HCT116 (cell line): ENCODE measurements at regions not wholly inside any gene's neighbourhood (a gene's known extent, or its start where the extent isn't known, plus 50 kb on each side); places are given as distances from the start of the nearest gene placed in this dataset.

Experiments used
- ATAC-seq: fragments of 200-7000 bp; cut with Tn5 transposase; 2 replicates; pipeline ENCODE4 v1.9.1; 2020; ENCODE audit warnings: mild to moderate bottlenecking, moderate library complexity
- BruUV-seq: library from RNA; stranded (reverse); fragments of 400-500 nt; replicated peaks from 2 replicates; lab custom pipeline; 2021; lab: Mats Ljungman, UMichigan
- CTCF ChIA-PET: fragments of 300-600 bp; sonication (Branson Sonifier 250); formaldehyde crosslinking; loops from one replicate; lab custom pipeline; 2021; ENCODE audit warnings: antibody characterized with exemption; lab: Charles Lee
- POLR2A ChIA-PET: fragments of 300-600, 350-600 bp; sonication (Branson Sonifier 250); formaldehyde crosslinking; loops from one replicate; lab custom pipeline; 2021; ENCODE audit warnings: antibody characterized with exemption; lab: Charles Lee
- RAD21 ChIA-PET, 2 experiments: fragments of 300-600 bp; sonication (Branson Sonifier 250); formaldehyde crosslinking; loops; one replicate each; lab custom pipeline; 2023; ENCODE audit warnings: low total read pairs in 2 of 2; ENCODE audit not compliant: uncharacterized antibody in 2 of 2, unreplicated experiment in 2 of 2, low non-redundant PET in 1 of 2; lab: Charles Lee
- DNase-seq: peaks from one replicate; pipeline ENCODE4 v3.0.0-alpha.2; 2010; ENCODE audit warnings: low read depth, low spot score
- H2AFZ ChIP-seq: fragments of 200-600 bp; shearing (Covaris generic), sonication (generic); 2 replicates; pipeline ENCODE4 v1.6.1; 2017; ENCODE audit warnings: low read depth, mixed run types, mixed read lengths, antibody characterized with exemption, low read length; ENCODE audit not compliant: poor library complexity, severe bottlenecking
- H3K27ac ChIP-seq: 2 replicates; pipeline ENCODE4 v1.5.1; 2012; ENCODE audit warnings: low read depth, low read length
- H3K27me3 ChIP-seq: fragments of 200-600 bp; sonication (generic); 2 replicates; pipeline ENCODE4 v1.6.1; 2016; ENCODE audit warnings: mixed run types, low read length, mixed read lengths; ENCODE audit not compliant: insufficient read depth
- H3K36me3 ChIP-seq, 2 experiments: fragments of 200-500 bp in 1 of 2; fragments of 200-600 bp in 1 of 2; sonication (Bioruptor generic) in 1 of 2; sonication (generic) in 1 of 2; 2 replicates each; pipeline versions ENCODE4 v1.5.1 to v1.6.1; 2014 to 2016; ENCODE audit warnings: low read length in 2 of 2, inconsistent platforms in 1 of 2, mixed read lengths in 1 of 2, mixed run types in 1 of 2; ENCODE audit not compliant: insufficient read depth in 2 of 2, control insufficient read depth in 1 of 2
- H3K4me1 ChIP-seq, 2 experiments: fragments of 200-600 bp in 1 of 2; sonication (generic) in 1 of 2; 2 replicates each; pipeline versions ENCODE4 v1.5.1 to v1.6.1; 2012 to 2017; ENCODE audit warnings: low read length in 2 of 2, inconsistent platforms in 1 of 2, mild to moderate bottlenecking in 1 of 2, mixed read lengths in 1 of 2, mixed run types in 1 of 2, moderate library complexity in 1 of 2; ENCODE audit not compliant: insufficient read depth in 2 of 2, control insufficient read depth in 1 of 2
- H3K4me2 ChIP-seq: fragments of 200-600 bp; sonication (generic); 2 replicates; pipeline ENCODE4 v1.6.1; 2017; ENCODE audit warnings: mixed run types, low read length, mixed read lengths
- H3K4me3 ChIP-seq, 2 experiments: fragments of 200-600 bp in 1 of 2; sonication (generic) in 1 of 2; replicated peaks in 1 of 2; 2 replicates each; pipeline ENCODE4 v1.5.1; 2011 to 2016; ENCODE audit warnings: low read length in 2 of 2, control low read depth in 1 of 2, low read depth in 1 of 2, mild to moderate bottlenecking in 1 of 2, mixed read lengths in 1 of 2, mixed run types in 1 of 2
- H3K79me2 ChIP-seq: fragments of 200-600 bp; sonication (generic); 2 replicates; pipeline ENCODE4 v1.6.1; 2017; ENCODE audit warnings: mild to moderate bottlenecking, mixed run types, low read length, moderate library complexity, mixed read lengths; ENCODE audit not compliant: insufficient read depth
- H3K9ac ChIP-seq: fragments of 200-600 bp; sonication (generic); 2 replicates; pipeline ENCODE4 v1.6.1; 2016; ENCODE audit warnings: low read length, mixed read lengths
- H3K9me2 ChIP-seq: fragments of 200-600 bp; sonication (generic), shearing (Covaris generic); 2 replicates; pipeline ENCODE4 v1.6.1; 2017; ENCODE audit warnings: mixed run types, mild to moderate bottlenecking, moderate library complexity; ENCODE audit not compliant: insufficient read depth
- H3K9me3 ChIP-seq, 2 experiments: fragments of 200-500 bp in 1 of 2; fragments of 200-600 bp in 1 of 2; sonication (Bioruptor generic) in 1 of 2; sonication (generic) in 1 of 2; 2 replicates each; pipeline ENCODE4 v1.6.1; 2014 to 2017; ENCODE audit warnings: low read length in 2 of 2, mixed read lengths in 2 of 2, inconsistent platforms in 1 of 2, low read depth in 1 of 2, mild to moderate bottlenecking in 1 of 2, mixed run types in 1 of 2, moderate library complexity in 1 of 2; ENCODE audit not compliant: control insufficient read depth in 1 of 2, insufficient read depth in 1 of 2
- H4K20me1 ChIP-seq: fragments of 200-600 bp; sonication (generic), shearing (Covaris generic); 2 replicates; pipeline ENCODE4 v1.6.1; 2017; ENCODE audit warnings: mixed run types, mild to moderate bottlenecking, moderate library complexity; ENCODE audit not compliant: insufficient read depth
- CBX3 ChIP-seq: IDR thresholded peaks from 2 replicates; pipeline ENCODE4 v1.6.1; 2012; ENCODE audit warnings: low read depth
- CEBPB ChIP-seq: IDR thresholded peaks from 2 replicates; pipeline ENCODE4 v1.6.1; 2012; ENCODE audit warnings: low read depth
- EGR1 ChIP-seq: IDR thresholded peaks from 2 replicates; pipeline ENCODE4 v1.6.1; 2012; ENCODE audit warnings: low read depth
- ELF1 ChIP-seq: IDR thresholded peaks from 2 replicates; pipeline ENCODE4 v1.6.1; 2012; ENCODE audit warnings: low read depth, borderline replicate concordance
- EZH2 ChIP-seq: fragments of 200-600 bp; sonication (generic); IDR thresholded peaks from 2 replicates; pipeline ENCODE4 v1.6.1; 2017; ENCODE audit warnings: antibody characterized with exemption, mixed run types
- JUND ChIP-seq: IDR thresholded peaks from 2 replicates; pipeline ENCODE4 v1.6.1; 2012
- POLR2A ChIP-seq: IDR thresholded peaks from 2 replicates; pipeline ENCODE4 v1.7.0; 2011; ENCODE audit warnings: borderline replicate concordance; ENCODE audit not compliant: insufficient read depth, insufficient read length; ENCODE audit errors: extremely low read depth
- SP1 ChIP-seq: IDR thresholded peaks from 2 replicates; pipeline ENCODE4 v1.6.1; 2012; ENCODE audit warnings: low read depth
- TCF7L2 ChIP-seq: IDR thresholded peaks from 2 replicates; pipeline ENCODE4 v1.7.0; 2011; ENCODE audit warnings: borderline replicate concordance, inconsistent platforms; ENCODE audit not compliant: insufficient read depth, insufficient read length; ENCODE audit errors: extremely low read depth
- ZFX ChIP-seq: fragments of 450-650 bp; IDR thresholded peaks from 2 replicates; pipeline ENCODE4 v1.6.1; 2017
- ZNF274 ChIP-seq: fragments of 200-500 bp; sonication (Bioruptor generic); IDR thresholded peaks from 2 replicates; pipeline ENCODE4 v1.6.1; 2014; ENCODE audit warnings: mild to moderate bottlenecking, low read depth, low read length, inconsistent platforms
- intact Hi-C: fragments of 100-400 bp; cut with micrococcal nuclease; formaldehyde crosslinking; loops from 2 replicates; pipeline ENCODE4 v1.10.0; 2022
- TF ChIP-seq, protein P1 (sequence below): IDR thresholded peaks from 2 replicates; pipeline ENCODE4 v1.6.1; 2012
- TF ChIP-seq, protein P2 (sequence below): IDR thresholded peaks from 2 replicates; pipeline ENCODE4 v1.6.1; 2011; ENCODE audit warnings: mild to moderate bottlenecking, low read length, moderate library complexity; ENCODE audit not compliant: insufficient replicate concordance; ENCODE audit errors: extremely low read depth
- TF ChIP-seq, protein P3 (sequence below), 3 experiments: fragments of 200-600 bp in 1 of 3; sonication (generic) in 1 of 3; IDR thresholded peaks in 2 of 3; conservative IDR thresholded peaks in 1 of 3; 2 replicates each; pipeline ENCODE4 v1.5.1; 2012 to 2017; ENCODE audit warnings: low read depth in 2 of 3, low read length in 2 of 3, antibody characterized with exemption in 1 of 3, borderline replicate concordance in 1 of 3, control low read depth in 1 of 3, mild to moderate bottlenecking in 1 of 3, mixed read lengths in 1 of 3, mixed run types in 1 of 3, moderate library complexity in 1 of 3; ENCODE audit not compliant: insufficient read depth in 1 of 3

DNA sequence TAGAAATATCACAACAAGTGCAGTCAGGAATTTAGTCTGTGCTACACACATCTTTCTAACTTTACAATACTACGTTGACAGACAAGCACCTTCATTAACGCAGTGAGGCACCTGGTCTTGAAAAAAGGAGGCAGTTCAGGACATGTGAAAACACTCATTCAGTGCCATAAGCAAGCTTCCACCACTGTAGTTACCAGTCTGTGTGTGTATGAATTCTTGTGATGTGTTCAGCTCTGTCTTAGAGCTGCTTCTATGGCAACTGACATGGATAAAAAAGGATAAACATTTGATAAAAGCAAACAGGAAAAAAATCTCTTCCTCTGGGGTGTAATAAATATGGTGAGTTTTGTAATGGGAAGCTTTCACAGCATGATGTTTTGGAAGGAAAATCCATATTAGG lies 623.8 kb upstream of the NXPH2 start:
- Histone ChIP-seq H3K27ac (no peak overlapping the region), H3K9ac (no peak overlapping the region), H3K4me2 (no peak overlapping the region), H3K9me3 (no peaks in the 10 kb centered on the region), H3K4me1 (no peaks in the 10 kb centered on the region), H3K79me2 (no peaks in the 10 kb centered on the region), H3K36me3 (no peaks in the 10 kb centered on the region), H2AFZ (no peak overlapping the region), H4K20me1 (no peaks in the 10 kb centered on the region), H3K9me2 (no peaks in the 10 kb centered on the region), H3K27me3 (no peaks in the 10 kb centered on the region), H3K4me3 (no peak overlapping the region)
- POLR2A ChIA-PET = no interaction called here
- ATAC-seq (no peak), DNase-seq (no peak)
- BruUV-seq = no TSS peak
- CTCF ChIA-PET = no interaction called here
- TF ChIP-seq ZFX = no peak
- no peak for TF ChIP-seq EZH2
- no peak for TF ChIP-seq CEBPB
- TF ChIP-seq ZNF274 = no peak
- TF ChIP-seq SP1 = no peak
- no peak for TF ChIP-seq TCF7L2
- no peak for TF ChIP-seq EGR1
- TF ChIP-seq, protein P1, sequence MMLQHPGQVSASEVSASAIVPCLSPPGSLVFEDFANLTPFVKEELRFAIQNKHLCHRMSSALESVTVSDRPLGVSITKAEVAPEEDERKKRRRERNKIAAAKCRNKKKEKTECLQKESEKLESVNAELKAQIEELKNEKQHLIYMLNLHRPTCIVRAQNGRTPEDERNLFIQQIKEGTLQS = no peak
- TF ChIP-seq, protein P2, sequence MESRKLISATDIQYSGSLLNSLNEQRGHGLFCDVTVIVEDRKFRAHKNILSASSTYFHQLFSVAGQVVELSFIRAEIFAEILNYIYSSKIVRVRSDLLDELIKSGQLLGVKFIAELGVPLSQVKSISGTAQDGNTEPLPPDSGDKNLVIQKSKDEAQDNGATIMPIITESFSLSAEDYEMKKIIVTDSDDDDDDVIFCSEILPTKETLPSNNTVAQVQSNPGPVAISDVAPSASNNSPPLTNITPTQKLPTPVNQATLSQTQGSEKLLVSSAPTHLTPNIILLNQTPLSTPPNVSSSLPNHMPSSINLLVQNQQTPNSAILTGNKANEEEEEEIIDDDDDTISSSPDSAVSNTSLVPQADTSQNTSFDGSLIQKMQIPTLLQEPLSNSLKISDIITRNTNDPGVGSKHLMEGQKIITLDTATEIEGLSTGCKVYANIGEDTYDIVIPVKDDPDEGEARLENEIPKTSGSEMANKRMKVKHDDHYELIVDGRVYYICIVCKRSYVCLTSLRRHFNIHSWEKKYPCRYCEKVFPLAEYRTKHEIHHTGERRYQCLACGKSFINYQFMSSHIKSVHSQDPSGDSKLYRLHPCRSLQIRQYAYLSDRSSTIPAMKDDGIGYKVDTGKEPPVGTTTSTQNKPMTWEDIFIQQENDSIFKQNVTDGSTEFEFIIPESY = no peak
- no peak for TF ChIP-seq JUND
- no peak for TF ChIP-seq CBX3
- TF ChIP-seq, protein P3, sequence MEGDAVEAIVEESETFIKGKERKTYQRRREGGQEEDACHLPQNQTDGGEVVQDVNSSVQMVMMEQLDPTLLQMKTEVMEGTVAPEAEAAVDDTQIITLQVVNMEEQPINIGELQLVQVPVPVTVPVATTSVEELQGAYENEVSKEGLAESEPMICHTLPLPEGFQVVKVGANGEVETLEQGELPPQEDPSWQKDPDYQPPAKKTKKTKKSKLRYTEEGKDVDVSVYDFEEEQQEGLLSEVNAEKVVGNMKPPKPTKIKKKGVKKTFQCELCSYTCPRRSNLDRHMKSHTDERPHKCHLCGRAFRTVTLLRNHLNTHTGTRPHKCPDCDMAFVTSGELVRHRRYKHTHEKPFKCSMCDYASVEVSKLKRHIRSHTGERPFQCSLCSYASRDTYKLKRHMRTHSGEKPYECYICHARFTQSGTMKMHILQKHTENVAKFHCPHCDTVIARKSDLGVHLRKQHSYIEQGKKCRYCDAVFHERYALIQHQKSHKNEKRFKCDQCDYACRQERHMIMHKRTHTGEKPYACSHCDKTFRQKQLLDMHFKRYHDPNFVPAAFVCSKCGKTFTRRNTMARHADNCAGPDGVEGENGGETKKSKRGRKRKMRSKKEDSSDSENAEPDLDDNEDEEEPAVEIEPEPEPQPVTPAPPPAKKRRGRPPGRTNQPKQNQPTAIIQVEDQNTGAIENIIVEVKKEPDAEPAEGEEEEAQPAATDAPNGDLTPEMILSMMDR (IDR thresholded peaks at IDR 0.05 in 2 of 3, conservative IDR thresholded peaks at IDR 0.05 in 1 of 3; ENCODE audit: borderline replicate concordance in 1 of 3, insufficient read depth in 1 of 3, low read depth in 2 of 3, low read length in 2 of 3) = no peak
- no peak for TF ChIP-seq ELF1
- TF ChIP-seq POLR2A = no peak
- RAD21 ChIA-PET = no interaction called here
- intact Hi-C loops = no loop called here
